NCI-H1105 treated with DMSO at 0.1 percent for 48 hours (cell line): ENCODE measurements at regions not wholly inside any gene's neighbourhood (a gene's known extent, or its start where the extent isn't known, plus 50 kb on each side); places are given as distances from the start of the nearest gene placed in this dataset.
"Not testable (repeated sequence)": the region's sequence is repeated elsewhere in the genome, so short reads cannot be mapped to it uniquely, and the experiment has no call there.

Experiments used
- DNase-seq: peaks from one replicate; lab custom pipeline; 2025; lab: John Stamatoyannopoulos, UW

DNA sequence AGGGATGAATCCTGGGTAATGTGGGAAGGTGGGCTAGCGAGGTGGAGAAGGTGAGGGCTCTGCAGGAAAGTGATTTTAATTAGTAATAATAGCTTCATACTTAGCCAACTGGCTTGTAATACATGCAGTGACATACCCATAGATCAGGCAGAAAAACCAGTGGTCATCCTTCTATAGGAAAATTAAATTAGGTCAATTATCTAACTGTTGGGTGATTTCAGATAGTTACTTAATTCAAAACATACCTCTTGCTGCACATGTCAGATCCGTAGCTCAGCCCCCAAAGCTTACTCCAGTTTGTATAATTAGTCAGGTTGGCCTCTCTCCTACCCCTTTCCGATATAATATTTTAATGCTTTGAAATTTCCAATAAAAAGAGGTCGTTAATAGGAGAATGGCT lies 137.0 kb downstream of the TMEM114 start:
- no peak for DNase-seq

DNA sequence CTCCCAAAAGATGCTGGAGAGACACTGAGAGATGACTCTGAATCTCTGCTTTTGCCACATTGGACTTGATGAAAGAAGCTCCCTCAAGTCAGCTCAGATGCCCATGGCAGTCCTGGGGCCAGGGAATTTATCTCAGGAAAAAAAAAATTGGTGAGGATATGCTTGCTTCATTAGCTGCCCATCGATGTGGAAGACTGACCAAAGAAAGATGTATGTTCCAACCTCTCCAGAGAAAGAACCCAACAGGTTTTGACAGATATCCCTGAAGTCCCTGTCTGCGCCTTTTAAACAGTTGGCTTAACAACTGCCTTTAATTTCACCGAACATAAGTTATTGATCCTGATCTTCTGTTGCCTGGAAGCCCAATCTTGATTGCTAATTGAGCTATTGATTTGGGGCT lies 137.4 kb downstream of the TMEM114 start:
- DNase-seq = no peak

DNA sequence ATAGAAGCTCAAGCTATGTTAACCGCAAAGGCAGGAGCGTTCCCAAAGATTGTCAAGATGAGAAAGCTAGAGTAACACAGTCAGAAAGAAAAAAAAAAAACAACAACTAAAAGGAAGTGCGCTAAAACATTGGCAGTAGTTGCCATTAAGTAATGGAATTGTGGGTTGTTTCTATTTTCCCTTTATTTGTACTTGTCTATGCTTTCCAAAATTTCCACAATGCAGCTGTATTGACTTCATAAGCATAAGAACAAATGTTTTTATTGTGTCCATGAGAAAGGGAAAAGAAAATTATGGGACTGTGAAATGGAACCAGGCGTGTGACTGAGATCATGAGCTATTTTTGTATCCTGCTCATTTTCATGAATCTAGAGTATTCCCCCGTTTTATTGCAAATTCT lies 153.4 kb downstream of the TMEM114 start:
- DNase-seq = no peak

DNA sequence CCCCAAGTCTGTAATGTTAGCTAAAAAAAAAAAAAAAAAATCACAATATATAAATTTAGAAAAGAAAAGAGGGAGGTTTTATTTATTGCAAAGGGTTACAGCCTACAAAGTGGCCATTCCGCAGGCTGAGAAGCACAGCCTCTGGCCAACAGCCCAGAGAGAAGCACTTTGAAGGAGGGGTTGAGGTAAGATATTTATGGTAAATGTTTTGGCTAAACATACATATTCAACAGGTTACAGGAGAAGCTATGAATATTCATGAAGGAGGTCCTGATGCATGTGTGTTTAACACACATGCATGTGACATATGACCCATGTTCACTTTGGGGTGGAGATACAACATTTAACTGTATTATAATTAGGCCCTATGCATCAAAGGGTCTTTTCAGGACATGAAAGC lies 158.5 kb downstream of the TMEM114 start:
- DNase-seq = no peak

DNA sequence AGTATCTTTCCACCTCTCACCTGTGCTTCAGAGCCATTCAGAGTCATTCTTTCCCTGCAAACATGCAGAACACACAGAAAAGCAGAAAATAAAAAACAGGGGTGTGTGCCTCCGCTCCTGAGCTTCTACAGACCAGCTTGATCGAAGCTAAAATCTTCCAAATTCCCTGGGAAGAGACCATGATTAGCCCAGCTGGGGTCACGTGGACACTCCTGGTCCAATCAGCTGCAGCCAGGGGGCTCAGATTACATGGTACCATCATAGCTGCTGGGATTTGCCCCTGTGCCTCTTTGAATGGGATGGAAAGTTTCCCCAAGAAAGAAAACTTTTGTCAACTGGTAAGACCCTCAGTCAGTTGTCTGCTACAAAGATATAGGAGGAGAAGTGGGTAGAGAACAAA lies 159.9 kb downstream of the TMEM114 start:
- no peak for DNase-seq

DNA sequence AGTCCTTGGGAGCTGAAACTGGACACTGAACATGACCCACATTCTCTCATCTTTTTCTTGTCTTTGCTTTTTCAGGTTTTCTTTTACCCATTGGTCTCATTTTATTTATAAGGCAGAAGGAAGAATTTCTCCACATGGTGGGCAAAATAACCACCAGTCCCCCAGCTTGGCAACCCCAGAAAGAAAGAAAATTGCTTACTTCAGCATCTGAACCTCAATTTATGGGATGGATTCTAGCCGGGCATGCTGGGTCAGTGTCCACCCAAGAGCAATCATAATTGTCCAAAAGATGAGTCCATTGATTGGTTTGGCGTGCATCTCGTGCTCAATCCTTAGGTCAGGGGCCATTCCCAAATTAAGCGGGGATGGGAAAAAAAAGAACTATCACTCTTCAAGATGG lies 163.7 kb downstream of the TMEM114 start:
- no peak for DNase-seq

DNA sequence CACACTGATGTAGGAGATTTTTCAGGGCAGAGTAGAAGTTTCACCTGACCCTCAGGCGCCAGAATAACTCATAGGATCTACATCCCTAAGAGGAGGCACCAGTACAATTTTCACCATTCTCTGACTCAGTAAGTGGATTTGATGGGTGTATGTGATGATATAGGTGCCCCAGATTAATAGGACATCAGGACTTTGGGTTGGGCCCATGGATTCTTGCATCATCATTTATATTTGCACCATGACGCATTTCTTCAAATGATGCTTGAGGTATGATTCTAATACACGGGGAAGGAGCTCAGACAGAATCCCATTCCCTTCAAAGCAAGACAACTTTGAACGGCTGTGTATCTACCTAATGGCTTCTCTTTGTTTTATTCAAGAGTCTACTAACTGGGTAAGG lies 173.2 kb downstream of the TMEM114 start:
- DNase-seq = no peak

DNA sequence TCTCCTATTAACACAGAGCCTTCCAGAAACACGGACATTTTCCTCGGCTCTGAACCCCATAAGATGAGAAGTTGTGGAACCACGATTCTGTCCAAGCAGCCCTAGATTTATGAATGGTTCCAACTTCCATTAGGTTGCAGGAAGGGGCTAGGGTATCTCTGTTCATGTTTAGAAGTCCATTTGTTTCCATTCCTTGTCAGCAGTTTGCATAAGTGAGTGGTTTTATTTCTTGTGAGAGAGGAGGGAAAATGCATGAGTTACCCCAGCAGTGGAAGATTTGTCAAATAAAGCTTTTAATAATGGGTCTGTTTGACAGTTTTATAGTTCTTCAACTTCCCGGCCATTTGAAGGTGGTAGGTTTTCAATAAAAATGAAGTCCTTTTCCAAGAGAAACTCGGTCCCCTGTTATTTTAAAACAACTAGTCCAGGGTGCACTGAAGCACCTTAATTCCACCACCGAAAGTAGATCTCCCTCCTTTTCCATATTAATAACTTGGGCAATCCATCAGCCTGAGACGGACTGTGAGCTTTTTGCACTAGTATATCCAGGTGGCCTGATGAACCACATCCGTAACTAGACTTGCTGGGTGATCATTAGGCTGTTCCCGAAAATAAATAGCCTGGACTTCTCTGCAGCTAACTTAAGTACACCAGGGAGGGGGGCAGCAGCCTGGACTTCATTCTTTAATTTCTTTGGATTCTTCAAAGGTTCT lies 181.3 kb downstream of the TMEM114 start:
- DNase-seq = no peak

DNA sequence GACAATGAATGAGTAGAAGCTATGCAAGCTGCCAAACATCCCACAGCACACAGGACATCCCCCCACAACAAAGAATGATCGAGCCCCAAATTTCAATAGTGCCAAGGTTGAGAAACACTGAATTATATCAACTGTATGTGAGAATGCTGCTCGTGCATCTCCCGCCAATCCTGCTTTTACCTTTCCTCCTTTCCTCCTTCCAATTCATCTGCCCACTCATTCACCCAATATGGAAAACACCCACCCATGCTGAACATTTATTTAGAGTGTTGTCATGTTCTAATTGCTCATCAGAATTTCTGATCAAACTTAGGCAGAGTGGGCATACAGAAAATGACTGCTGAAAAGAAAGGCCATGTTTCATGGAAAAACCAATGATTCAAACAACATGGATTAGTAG lies 183.0 kb downstream of the TMEM114 start:
- DNase-seq = no peak

DNA sequence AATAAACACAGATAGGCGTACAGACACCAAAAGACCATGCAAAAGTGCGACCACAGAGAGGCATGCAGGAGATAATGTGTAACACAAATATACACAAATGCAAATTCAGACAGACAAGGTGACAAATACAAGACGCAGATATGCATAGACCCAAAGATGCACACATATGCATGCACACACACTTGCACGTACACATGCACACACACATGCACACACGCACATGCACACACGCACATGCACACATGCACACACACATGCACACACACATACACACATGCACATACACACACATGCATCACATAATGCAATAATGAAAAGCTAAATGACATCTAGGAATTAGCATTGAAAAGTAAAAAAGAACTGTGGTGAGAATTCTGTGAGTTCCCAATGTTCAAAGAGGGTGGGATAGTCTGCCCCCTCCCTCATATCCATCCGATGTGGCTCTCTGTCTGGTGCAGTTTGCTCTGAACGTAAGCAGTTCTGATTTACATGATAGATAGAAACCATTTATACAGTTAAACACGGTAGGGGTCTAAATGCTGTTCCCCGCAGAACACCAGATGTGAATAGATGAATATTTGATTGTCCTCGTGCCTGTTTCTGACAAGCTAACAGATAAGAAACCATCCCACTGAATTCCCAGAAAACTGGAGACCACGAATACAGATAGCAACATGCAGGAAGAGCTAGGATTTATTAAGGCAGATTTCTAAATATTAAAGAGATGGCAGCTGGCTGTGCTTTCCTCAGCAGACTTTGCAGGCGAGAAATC lies 186.1 kb downstream of the TMEM114 start:
- no peak for DNase-seq

DNA sequence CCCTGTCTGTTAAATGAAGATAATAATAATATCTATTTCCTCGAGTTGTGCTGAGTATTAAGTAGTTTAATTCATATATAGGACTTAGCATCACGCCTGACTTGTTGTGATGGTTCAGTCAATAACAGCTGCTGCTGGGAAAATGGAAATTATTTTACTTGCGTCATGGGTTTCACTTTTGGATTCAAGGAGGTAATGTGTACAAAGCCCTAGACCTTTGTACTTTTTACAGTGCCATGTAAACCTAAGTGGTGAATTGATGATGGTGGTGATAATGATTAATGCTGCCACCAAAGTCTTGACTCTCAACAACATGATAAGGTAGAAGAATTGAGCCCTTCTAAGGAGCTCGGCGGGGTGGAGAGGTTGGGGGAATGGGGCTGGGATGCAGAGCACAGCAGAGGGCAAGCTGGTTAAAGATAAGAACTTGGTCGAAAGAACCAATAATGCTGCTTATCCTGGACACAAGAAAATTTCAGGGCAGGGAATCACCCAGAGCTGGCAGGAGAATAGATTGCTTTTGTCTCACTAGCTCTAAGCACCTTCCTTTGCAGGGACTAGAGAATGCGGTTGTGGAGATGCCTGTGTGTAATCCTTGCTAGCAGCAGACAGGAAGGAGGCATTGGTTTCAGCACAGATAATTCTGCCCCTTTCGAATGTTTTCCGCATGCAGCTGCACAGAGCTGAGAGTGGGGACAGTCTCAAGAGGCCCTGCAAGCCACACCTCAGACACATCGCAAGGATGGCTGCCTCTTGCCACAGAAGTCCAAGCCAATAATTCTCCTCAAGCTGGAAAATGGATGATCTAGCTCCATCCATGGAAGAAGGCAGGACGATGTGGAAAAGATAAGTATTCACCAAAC lies 187.1 kb downstream of the TMEM114 start:
- DNase-seq = no peak

DNA sequence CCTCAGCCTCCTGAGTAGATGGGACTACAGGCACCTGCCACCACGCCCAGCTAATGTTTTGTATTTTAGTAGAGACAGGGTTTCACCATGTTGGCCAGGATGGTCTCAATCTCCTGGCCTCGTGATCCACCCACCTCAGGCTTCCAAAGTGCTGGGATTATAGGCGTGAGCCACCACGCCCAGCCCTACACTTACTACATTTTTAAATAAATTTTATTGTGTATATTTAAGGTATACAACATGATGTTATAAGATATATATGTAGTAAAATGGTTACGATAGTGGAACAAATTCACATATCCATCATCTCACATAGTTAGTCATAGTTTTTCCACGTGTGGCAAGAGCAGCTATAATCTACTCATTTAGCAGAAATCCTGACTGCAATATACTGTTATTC lies 189.6 kb downstream of the TMEM114 start:
- not testable (repeated sequence) for DNase-seq

DNA sequence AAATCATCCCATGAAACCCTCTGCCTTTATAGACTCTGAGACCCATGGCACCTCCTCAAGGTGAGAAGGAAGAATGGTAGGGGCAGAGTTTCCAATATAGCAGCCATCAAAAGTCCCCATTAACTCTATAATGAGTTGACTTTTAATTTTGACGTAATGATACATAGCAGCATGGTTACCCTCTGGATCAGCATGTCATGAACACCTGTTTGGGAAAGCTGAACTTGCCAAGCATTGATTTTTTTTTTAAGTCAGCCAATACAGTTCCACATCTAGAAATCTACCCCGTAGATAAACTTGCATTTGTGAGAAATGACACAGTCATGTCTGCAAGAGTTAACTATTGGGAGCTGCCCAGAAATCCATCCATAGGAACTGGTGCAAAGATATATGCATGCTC lies 191.8 kb downstream of the TMEM114 start:
- DNase-seq = no peak

DNA sequence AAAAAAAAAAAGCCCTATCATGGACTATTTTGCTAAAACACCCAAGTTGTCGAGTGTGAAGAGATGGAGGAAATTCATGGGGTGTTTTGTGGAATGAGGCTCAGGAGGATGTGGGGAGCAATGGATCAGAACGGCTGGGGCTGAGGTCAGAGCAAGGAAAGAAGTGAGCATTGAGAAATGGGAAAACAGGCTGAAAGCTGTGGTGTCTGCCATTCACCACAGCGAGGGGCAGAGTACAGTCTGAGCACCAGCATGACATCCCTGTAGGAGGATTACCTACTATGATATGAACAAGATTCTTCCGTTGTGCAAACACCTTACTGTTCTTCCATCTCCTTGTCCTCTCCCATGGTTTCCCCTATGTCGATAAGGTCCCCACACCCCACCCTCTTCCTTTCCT lies 193.1 kb downstream of the TMEM114 start:
- no peak for DNase-seq

DNA sequence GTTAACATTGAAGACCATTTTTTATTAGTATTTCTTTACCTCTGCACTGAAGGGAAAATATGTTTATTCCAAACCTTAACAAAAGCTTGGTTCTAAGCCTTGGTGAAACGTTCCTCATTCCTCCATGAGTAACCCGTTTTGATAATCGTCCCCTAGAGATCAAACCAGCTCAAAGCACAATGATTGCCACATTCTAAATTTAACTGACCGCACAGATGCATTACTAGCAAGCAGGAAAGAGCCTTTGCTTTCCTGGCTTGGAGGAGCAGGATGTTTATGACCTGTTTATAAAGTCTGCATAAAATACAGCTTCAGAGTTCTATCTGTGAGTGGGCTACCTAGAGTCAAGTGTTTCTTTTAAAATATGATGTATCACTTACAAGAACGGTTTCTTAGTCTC lies 193.8 kb downstream of the TMEM114 start:
- DNase-seq = no peak

DNA sequence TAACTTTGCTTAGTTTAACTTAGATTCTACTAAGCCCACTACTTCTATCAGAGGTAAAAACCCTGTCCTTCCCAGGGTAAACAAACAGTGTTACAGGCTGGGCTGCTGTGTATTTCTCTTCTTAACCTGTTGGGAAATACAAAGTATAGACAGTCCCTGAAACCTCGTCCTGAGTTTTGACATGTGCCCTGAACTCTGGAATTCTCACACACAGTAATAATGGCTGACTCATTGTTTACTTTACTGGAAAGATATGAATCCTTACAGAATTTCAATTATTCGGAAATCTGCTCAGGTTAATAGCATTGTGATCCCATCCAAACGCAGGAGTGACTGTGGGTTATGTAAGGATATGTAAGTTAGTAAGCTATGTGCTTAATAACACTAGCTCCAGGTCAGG lies 199.1 kb downstream of the TMEM114 start:
- DNase-seq = no peak

DNA sequence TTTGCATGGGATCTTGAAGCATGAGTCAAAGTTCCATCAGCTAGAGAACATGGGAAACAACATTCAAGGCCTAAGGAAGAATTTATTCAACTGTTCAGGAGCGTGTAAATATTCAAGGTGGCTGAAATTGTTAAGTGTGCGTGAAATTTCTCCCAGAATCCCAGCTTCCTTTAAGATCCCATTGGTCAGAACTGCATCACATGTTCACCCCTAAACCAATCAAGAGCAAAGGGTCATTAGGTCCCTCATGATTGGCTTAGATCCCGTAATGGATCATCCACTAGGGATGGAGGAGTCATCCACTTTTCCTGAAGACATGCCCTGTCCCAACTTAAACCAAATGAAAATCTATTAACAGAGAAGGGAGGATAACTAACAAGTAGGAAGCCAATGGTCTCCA lies 201.6 kb downstream of the TMEM114 start:
- no peak for DNase-seq

DNA sequence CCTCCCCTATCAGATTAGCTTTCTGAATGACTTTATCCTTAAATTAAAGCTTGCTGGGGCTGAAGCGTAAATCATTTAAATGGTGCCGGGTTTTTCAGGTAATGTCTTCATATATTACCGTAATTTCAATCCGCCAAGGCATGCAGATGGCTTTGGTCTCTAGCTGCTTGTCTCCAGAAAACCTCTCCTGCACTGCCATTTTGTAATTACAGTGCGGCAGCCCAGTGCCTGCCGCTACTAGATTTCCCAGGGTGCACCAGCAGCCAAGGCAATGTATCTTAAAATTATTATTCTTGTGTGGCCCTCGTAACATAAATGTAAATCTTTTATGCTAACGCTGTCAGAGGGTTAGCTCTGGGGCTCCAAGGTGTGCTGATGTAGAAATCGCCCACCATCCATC lies 208.5 kb downstream of the TMEM114 start:
- DNase-seq = no peak

DNA sequence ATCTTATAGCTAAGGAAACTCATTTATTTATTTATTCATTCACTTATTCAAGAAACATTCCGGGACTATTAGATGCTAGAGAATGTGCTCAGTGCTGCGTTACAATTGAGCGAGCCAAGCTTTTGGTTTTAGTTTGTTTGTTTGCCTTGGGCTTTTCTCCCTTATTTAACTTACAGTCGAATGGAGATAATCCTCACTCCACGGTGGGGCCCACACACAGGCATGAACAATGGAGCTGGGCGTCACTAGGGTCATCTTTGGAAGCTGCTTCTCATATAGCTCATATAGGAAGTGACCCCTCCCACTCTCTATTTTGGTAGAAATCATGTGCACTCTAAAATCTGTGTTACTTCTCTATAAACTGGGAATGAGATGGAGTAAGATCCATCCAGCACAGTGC lies 210.0 kb downstream of the TMEM114 start:
- DNase-seq = no peak

DNA sequence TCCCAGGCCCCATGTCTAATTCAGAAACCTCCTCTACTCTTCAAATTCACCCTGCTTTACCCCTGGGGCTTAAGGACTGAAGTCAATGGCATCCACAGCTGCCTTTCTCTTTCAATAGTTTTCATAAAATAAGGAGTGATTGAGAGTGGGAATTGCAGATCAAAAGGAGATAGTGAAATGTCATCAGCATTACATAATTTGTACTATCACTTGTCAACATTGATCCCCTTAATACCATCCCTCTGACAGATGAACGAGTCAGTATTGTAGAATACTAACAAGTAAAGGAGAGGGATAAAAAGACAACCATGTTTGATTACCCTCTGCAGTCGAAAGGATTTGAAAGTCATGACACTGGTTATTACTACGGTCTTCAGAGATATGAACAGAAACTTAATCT lies 212.4 kb downstream of the TMEM114 start:
- DNase-seq = no peak

DNA sequence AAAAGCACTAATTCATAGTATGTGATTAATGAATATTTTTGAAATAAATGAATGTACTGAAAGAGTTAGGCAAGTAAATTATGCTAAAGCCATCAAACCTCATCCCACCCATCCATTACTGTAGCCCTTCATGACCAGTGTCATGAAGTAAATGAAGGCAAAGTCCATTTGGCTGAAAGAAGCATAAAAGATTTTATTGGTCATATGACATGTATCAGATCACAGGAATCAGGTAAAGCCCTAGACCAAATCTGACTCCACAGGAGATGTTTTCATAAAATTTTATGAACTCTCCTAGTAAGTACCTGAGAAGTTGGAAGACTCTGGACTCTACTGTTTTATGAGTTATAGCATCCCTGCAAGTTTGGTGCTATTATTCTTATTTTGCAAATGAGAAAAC lies 213.5 kb downstream of the TMEM114 start:
- DNase-seq = no peak

DNA sequence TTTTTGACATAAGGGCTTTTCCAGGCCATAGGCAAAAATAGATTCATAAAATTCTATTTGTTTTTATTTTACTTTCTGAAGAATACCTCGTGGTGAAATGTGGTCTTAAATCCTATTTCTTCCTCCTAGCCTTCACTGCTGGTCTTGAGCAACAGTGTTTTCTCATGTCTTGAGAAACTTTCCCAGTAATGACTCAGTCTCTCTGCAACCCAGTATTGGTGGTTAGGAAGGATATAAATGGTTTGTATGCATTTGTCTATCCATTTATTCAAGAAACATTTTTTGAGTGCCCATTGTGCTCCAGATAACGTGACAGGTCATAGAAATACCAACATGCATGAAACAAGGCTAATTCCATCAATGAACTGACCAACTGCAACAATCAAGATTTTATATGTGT lies 213.9 kb downstream of the TMEM114 start:
- no peak for DNase-seq

DNA sequence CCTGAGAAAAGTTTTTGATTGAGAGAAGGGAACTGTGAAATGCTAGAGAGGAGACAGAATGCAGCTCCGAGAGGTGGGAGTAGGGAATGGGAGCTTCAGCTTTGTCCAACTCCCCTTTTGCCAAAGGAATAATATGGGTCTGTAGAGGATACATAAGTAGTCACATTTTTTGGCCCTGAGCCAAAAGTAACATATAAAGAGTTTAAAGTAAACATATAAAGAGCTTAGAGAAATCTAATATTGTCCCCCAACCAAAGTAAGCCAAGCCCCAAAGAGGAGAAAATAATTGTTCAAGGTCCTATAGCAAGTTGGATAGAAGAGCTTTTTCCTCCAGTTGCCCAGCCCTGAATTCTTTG lies 215.1 kb downstream of the TMEM114 start:
- DNase-seq = no peak
